WTC11 (cell line): ENCODE measurements at regions not wholly inside any gene's neighbourhood (a gene's known extent, or its start where the extent isn't known, plus 50 kb on each side); places are given as distances from the start of the nearest gene placed in this dataset.

Source experiments
- ATAC-seq: fragments of 200-7000 bp; cut with Tn5 transposase; 2 replicates; pipeline ENCODE4 v1.10.0; 2021; ENCODE audit warnings: mild to moderate bottlenecking, moderate library complexity
- CTCF ChIA-PET: fragments of 300-600 bp; sonication (Branson Sonifier 250); formaldehyde crosslinking; loops from one replicate; lab custom pipeline; 2021; ENCODE audit warnings: antibody characterized with exemption; lab: Charles Lee
- POLR2A ChIA-PET: fragments of 350-600 bp; sonication (Branson Sonifier 250); formaldehyde crosslinking; loops from one replicate; lab custom pipeline; 2021; ENCODE audit warnings: antibody characterized with exemption; lab: Charles Lee
- DNase-seq: peaks from one replicate; pipeline ENCODE4 v3.0.0; 2021; ENCODE audit warnings: low spot score
- H3K27ac Mint-ChIP-seq: 2 replicates; pipeline ENCODE4 v1.8.0; 2021; ENCODE audit warnings: mixed read lengths
- H3K27me3 Mint-ChIP-seq: 2 replicates; pipeline ENCODE4 v1.8.0; 2021; ENCODE audit warnings: low read depth, mild to moderate bottlenecking, moderate library complexity, mixed read lengths
- H3K36me3 Mint-ChIP-seq: 2 replicates; pipeline ENCODE4 v1.8.0; 2021; ENCODE audit warnings: mixed read lengths
- H3K4me1 Mint-ChIP-seq: 2 replicates; pipeline ENCODE4 v1.8.0; 2022; ENCODE audit warnings: mixed read lengths
- H3K4me3 Mint-ChIP-seq: 2 replicates; pipeline ENCODE4 v1.8.0; 2021; ENCODE audit warnings: mild to moderate bottlenecking, moderate library complexity, mixed read lengths
- H3K9me3 Mint-ChIP-seq: 2 replicates; pipeline ENCODE4 v1.8.0; 2021; ENCODE audit warnings: mixed read lengths
- FOXK1 ChIP-seq: sonication (generic); formaldehyde crosslinking; IDR thresholded peaks from 2 replicates; pipeline ENCODE4 v1.8.0; 2022; ENCODE audit warnings: mild to moderate bottlenecking, moderate library complexity, missing genetic modification reagents
- GRHL2 ChIP-seq: fragments of 250-450 bp; sonication (Bioruptor Pico); IDR thresholded peaks from 2 replicates; pipeline ENCODE4 v1.8.0; 2022; ENCODE audit warnings: mild to moderate bottlenecking, moderate library complexity; ENCODE audit not compliant: insufficient replicate concordance, severe bottlenecking
- JAZF1 ChIP-seq: fragments of 250-450 bp; sonication (Bioruptor Pico); IDR thresholded peaks from 2 replicates; pipeline ENCODE4 v1.9.0; 2021; ENCODE audit warnings: moderate library complexity, mild to moderate bottlenecking, inconsistent platforms
- NFATC4 ChIP-seq: fragments of 250-450 bp; sonication (Bioruptor Pico); IDR thresholded peaks from 2 replicates; pipeline ENCODE4 v1.9.0; 2021; ENCODE audit warnings: mild to moderate bottlenecking
- NR2C2 ChIP-seq: sonication (generic); formaldehyde crosslinking; IDR thresholded peaks from 2 replicates; pipeline ENCODE4 v1.8.0; 2022; ENCODE audit warnings: mild to moderate bottlenecking, missing genetic modification reagents
- NR3C1 ChIP-seq: sonication (generic); formaldehyde crosslinking; conservative IDR thresholded peaks from 2 replicates; pipeline ENCODE4 v1.8.1; 2023; ENCODE audit warnings: low read depth, mild to moderate bottlenecking, missing genetic modification reagents
- OVOL2 ChIP-seq: fragments of 250-450 bp; sonication (Bioruptor Pico); IDR thresholded peaks from 2 replicates; pipeline ENCODE4 v1.9.0; 2021; ENCODE audit warnings: mild to moderate bottlenecking, borderline replicate concordance
- TF ChIP-seq, protein P1 (sequence below): fragments of 250-450 bp; sonication (Bioruptor Pico); IDR thresholded peaks from 2 replicates; pipeline ENCODE4 v1.9.0; 2021; ENCODE audit warnings: mild to moderate bottlenecking
- TF ChIP-seq, protein P2 (sequence below): sonication (generic); formaldehyde crosslinking; IDR thresholded peaks from 2 replicates; pipeline ENCODE4 v1.8.1; 2023; ENCODE audit warnings: mild to moderate bottlenecking, missing genetic modification reagents
- TF ChIP-seq, protein P3 (sequence below): sonication (generic); formaldehyde crosslinking; IDR thresholded peaks from 2 replicates; pipeline ENCODE4 v1.8.0; 2023; ENCODE audit warnings: mild to moderate bottlenecking, missing genetic modification reagents
- TF ChIP-seq, protein P4 (sequence below): sonication (generic); formaldehyde crosslinking; IDR thresholded peaks from 2 replicates; pipeline ENCODE4 v1.8.1; 2022; ENCODE audit warnings: missing genetic modification reagents, borderline replicate concordance
- TF ChIP-seq, protein P5 (sequence below): fragments of 250-450 bp; sonication (Bioruptor Pico); IDR thresholded peaks from 2 replicates; pipeline ENCODE4 v1.9.0; 2021; ENCODE audit warnings: mild to moderate bottlenecking, borderline replicate concordance
- TF ChIP-seq, protein P6 (sequence below): sonication (generic); formaldehyde crosslinking; IDR thresholded peaks from 2 replicates; pipeline ENCODE4 v1.8.1; 2022; ENCODE audit warnings: mild to moderate bottlenecking, moderate library complexity, missing genetic modification reagents

DNA sequence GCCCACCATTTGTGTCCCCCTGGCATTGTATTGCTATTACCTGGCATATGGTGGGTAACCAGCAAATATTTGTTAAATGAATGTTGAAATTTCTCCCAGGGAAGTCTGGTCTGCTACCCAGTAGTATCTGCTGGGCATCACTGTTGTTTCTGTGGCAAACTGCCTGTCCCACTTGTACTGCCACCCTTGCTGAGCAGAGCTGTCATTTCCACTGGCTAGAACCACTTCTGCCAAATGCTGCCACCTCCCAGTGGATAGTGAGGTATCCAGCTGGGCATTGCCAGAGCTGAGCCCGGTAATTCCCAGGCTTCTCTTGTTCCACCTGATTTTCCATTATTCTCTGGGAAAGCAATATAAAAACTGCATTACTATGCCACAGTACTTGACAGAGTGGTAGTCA is 186.7 kb upstream of the NOCT start:
- Mint-ChIP-seq H3K9me3 (peaks cover 10% of the 10 kb centered on the region; the same call in 1 of the 2 replicates), H3K36me3 (no peaks in the 10 kb centered on the region), H3K27me3 (no peaks in the 10 kb centered on the region), H3K4me1 (no peaks in the 10 kb centered on the region), H3K4me3 (no peak overlapping the region), H3K27ac (no peak overlapping the region)
- TF ChIP-seq JAZF1 (CRISPR knock-in tag) (no peak), GRHL2 (no peak)
- TF ChIP-seq, protein P1, sequence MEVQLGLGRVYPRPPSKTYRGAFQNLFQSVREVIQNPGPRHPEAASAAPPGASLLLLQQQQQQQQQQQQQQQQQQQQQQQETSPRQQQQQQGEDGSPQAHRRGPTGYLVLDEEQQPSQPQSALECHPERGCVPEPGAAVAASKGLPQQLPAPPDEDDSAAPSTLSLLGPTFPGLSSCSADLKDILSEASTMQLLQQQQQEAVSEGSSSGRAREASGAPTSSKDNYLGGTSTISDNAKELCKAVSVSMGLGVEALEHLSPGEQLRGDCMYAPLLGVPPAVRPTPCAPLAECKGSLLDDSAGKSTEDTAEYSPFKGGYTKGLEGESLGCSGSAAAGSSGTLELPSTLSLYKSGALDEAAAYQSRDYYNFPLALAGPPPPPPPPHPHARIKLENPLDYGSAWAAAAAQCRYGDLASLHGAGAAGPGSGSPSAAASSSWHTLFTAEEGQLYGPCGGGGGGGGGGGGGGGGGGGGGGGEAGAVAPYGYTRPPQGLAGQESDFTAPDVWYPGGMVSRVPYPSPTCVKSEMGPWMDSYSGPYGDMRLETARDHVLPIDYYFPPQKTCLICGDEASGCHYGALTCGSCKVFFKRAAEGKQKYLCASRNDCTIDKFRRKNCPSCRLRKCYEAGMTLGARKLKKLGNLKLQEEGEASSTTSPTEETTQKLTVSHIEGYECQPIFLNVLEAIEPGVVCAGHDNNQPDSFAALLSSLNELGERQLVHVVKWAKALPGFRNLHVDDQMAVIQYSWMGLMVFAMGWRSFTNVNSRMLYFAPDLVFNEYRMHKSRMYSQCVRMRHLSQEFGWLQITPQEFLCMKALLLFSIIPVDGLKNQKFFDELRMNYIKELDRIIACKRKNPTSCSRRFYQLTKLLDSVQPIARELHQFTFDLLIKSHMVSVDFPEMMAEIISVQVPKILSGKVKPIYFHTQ (CRISPR knock-in tag) = no peak
- no peak for ATAC-seq
- POLR2A ChIA-PET = no interaction called here
- CTCF ChIA-PET = no interaction called here
- DNase-seq = no peak

DNA sequence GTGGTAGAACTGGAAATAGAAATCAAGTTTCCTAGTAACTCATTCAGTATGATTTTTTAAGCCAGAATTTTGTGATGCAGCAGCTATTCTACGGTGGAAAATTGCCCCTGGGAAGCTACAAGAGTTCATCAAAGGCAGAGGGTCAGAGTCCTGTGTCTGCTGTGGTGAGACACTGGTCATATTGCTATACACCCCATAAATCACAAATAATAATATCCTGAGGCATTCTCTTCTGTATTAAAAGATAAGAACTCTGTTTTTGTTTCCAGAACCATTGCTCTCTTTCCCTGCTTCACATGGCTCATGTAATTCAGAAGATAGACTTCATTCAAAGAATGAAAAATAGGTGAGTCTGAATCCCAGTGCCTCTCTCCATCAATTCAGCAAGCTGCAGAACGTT is 188.8 kb upstream of the NOCT start:
- no peaks in the 10 kb centered on the region for H3K4me1 Mint-ChIP-seq
- POLR2A ChIA-PET = no interaction called here

More for the DNA sequence above, 188.8 kb upstream of the NOCT start:
- no peak overlapping the region for H3K4me3 Mint-ChIP-seq
- no peak overlapping the region for H3K27ac Mint-ChIP-seq
- no peak for TF ChIP-seq NR2C2 (CRISPR knock-in tag)
- TF ChIP-seq, protein P2, sequence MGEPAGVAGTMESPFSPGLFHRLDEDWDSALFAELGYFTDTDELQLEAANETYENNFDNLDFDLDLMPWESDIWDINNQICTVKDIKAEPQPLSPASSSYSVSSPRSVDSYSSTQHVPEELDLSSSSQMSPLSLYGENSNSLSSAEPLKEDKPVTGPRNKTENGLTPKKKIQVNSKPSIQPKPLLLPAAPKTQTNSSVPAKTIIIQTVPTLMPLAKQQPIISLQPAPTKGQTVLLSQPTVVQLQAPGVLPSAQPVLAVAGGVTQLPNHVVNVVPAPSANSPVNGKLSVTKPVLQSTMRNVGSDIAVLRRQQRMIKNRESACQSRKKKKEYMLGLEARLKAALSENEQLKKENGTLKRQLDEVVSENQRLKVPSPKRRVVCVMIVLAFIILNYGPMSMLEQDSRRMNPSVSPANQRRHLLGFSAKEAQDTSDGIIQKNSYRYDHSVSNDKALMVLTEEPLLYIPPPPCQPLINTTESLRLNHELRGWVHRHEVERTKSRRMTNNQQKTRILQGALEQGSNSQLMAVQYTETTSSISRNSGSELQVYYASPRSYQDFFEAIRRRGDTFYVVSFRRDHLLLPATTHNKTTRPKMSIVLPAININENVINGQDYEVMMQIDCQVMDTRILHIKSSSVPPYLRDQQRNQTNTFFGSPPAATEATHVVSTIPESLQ (CRISPR knock-in tag) = no peak
- TF ChIP-seq, protein P3, sequence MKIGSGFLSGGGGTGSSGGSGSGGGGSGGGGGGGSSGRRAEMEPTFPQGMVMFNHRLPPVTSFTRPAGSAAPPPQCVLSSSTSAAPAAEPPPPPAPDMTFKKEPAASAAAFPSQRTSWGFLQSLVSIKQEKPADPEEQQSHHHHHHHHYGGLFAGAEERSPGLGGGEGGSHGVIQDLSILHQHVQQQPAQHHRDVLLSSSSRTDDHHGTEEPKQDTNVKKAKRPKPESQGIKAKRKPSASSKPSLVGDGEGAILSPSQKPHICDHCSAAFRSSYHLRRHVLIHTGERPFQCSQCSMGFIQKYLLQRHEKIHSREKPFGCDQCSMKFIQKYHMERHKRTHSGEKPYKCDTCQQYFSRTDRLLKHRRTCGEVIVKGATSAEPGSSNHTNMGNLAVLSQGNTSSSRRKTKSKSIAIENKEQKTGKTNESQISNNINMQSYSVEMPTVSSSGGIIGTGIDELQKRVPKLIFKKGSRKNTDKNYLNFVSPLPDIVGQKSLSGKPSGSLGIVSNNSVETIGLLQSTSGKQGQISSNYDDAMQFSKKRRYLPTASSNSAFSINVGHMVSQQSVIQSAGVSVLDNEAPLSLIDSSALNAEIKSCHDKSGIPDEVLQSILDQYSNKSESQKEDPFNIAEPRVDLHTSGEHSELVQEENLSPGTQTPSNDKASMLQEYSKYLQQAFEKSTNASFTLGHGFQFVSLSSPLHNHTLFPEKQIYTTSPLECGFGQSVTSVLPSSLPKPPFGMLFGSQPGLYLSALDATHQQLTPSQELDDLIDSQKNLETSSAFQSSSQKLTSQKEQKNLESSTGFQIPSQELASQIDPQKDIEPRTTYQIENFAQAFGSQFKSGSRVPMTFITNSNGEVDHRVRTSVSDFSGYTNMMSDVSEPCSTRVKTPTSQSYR = no peak
- no peak for TF ChIP-seq NFATC4 (CRISPR knock-in tag)
- TF ChIP-seq, protein P4, sequence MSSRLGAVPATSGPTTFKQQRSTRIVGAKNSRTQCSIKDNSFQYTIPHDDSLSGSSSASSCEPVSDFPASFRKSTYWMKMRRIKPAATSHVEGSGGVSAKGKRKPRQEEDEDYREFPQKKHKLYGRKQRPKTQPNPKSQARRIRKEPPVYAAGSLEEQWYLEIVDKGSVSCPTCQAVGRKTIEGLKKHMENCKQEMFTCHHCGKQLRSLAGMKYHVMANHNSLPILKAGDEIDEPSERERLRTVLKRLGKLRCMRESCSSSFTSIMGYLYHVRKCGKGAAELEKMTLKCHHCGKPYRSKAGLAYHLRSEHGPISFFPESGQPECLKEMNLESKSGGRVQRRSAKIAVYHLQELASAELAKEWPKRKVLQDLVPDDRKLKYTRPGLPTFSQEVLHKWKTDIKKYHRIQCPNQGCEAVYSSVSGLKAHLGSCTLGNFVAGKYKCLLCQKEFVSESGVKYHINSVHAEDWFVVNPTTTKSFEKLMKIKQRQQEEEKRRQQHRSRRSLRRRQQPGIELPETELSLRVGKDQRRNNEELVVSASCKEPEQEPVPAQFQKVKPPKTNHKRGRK (CRISPR knock-in tag) = no peak
- no peak for TF ChIP-seq OVOL2 (CRISPR knock-in tag)
- no peak for TF ChIP-seq NR3C1
- TF ChIP-seq, protein P5, sequence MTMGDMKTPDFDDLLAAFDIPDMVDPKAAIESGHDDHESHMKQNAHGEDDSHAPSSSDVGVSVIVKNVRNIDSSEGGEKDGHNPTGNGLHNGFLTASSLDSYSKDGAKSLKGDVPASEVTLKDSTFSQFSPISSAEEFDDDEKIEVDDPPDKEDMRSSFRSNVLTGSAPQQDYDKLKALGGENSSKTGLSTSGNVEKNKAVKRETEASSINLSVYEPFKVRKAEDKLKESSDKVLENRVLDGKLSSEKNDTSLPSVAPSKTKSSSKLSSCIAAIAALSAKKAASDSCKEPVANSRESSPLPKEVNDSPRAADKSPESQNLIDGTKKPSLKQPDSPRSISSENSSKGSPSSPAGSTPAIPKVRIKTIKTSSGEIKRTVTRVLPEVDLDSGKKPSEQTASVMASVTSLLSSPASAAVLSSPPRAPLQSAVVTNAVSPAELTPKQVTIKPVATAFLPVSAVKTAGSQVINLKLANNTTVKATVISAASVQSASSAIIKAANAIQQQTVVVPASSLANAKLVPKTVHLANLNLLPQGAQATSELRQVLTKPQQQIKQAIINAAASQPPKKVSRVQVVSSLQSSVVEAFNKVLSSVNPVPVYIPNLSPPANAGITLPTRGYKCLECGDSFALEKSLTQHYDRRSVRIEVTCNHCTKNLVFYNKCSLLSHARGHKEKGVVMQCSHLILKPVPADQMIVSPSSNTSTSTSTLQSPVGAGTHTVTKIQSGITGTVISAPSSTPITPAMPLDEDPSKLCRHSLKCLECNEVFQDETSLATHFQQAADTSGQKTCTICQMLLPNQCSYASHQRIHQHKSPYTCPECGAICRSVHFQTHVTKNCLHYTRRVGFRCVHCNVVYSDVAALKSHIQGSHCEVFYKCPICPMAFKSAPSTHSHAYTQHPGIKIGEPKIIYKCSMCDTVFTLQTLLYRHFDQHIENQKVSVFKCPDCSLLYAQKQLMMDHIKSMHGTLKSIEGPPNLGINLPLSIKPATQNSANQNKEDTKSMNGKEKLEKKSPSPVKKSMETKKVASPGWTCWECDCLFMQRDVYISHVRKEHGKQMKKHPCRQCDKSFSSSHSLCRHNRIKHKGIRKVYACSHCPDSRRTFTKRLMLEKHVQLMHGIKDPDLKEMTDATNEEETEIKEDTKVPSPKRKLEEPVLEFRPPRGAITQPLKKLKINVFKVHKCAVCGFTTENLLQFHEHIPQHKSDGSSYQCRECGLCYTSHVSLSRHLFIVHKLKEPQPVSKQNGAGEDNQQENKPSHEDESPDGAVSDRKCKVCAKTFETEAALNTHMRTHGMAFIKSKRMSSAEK (CRISPR knock-in tag) = no peak
- TF ChIP-seq, protein P6, sequence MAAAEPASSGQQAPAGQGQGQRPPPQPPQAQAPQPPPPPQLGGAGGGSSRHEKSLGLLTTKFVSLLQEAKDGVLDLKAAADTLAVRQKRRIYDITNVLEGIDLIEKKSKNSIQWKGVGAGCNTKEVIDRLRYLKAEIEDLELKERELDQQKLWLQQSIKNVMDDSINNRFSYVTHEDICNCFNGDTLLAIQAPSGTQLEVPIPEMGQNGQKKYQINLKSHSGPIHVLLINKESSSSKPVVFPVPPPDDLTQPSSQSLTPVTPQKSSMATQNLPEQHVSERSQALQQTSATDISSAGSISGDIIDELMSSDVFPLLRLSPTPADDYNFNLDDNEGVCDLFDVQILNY (CRISPR knock-in tag) = no peak
- no peak for TF ChIP-seq FOXK1 (CRISPR knock-in tag)
- H3K36me3 Mint-ChIP-seq = no peaks in the 10 kb centered on the region
- CTCF ChIA-PET = interaction anchor here (1.0 kb wide), 1 partner anchor 44 kb away, joined by 3 read pairs; no protein-coding TSS in a partner anchor
- no peaks in the 10 kb centered on the region for H3K27me3 Mint-ChIP-seq
- 0 out of 2 replicates have a peak, but pooled peaks cover 4% of the 10 kb centered on the region for H3K9me3 Mint-ChIP-seq
- DNase-seq (no peak), ATAC-seq (no peak)
